K562 (cell line): ENCODE measurements at regions not wholly inside any gene's neighbourhood (a gene's known extent, or its start where the extent isn't known, plus 50 kb on each side); places are given as distances from the start of the nearest gene placed in this dataset.
"Not testable (repeated sequence)": the region's sequence is repeated elsewhere in the genome, so short reads cannot be mapped to it uniquely, and the experiment has no call there.

Source experiments
- ATAC-seq: fragments of 200-7000 bp; cut with Tn5 transposase; 3 replicates; pipeline ENCODE4 v1.9.1; 2020; ENCODE audit warnings: moderate library complexity
- BruUV-seq: library from RNA; stranded (reverse); fragments of 400-500 nt; replicated peaks from 2 replicates; lab custom pipeline; 2021; lab: Mats Ljungman, UMichigan
- CTCF ChIA-PET: fragments of 300-600 bp; formaldehyde crosslinking; extraction: SDS; loops from one replicate; lab custom pipeline; 2021; ENCODE audit warnings: low intra/inter-chr PET ratio; lab: Yijun Ruan, JAX
- POLR2A ChIA-PET: fragments of 300-600, 350-650 bp; sonication (Branson Sonifier 250); formaldehyde crosslinking; extraction: SDS; loops from one replicate; lab custom pipeline; 2021; ENCODE audit warnings: antibody characterized with exemption, inconsistent platforms; lab: Yijun Ruan, JAX
- DNase-seq, 4 experiments: peaks; one replicate each; pipeline versions ENCODE4 v3.0.0 to v3.0.0-alpha.2; 2011 to 2018; ENCODE audit warnings: low spot score in 3 of 4, mixed read lengths in 3 of 4; ENCODE audit errors: extremely low read depth in 1 of 4
- FAIRE-seq: peaks from 2 replicates; lab custom pipeline; 2011; peaks lifted over from hg19 to GRCh38; lab: Jason Lieb, UNC
- H2AFZ ChIP-seq: 2 replicates; pipeline ENCODE4 v1.6.0; 2011; ENCODE audit warnings: low read depth, low read length, control low read depth, inconsistent platforms
- H3K27ac ChIP-seq: fragments of 200-600 bp; 3 replicates; pipeline ENCODE4 v1.8.0; 2011; ENCODE audit warnings: low read depth, mild to moderate bottlenecking, control low read depth, inconsistent platforms, low read length, moderate library complexity, mixed read lengths; ENCODE audit errors: extremely low read depth
- H3K27me3 ChIP-seq, 2 experiments: fragments of 300-600 bp in 1 of 2; 2 replicates in 1 of 2; 3 replicates in 1 of 2; pipeline versions ENCODE4 v1.6.0 to v1.8.0; 2011; ENCODE audit warnings: inconsistent platforms in 2 of 2, low read length in 2 of 2, mild to moderate bottlenecking in 1 of 2, mixed read lengths in 1 of 2, moderate library complexity in 1 of 2; ENCODE audit not compliant: control insufficient read depth in 2 of 2, insufficient read depth in 2 of 2
- H3K36me3 ChIP-seq: fragments of 300-600 bp; 3 replicates; pipeline ENCODE4 v1.8.0; 2011; ENCODE audit warnings: mild to moderate bottlenecking, low read length, inconsistent platforms; ENCODE audit not compliant: control insufficient read depth, insufficient read depth
- H3K4me1 ChIP-seq, 2 experiments: fragments of 200-600 bp in 1 of 2; replicated peaks in 1 of 2; 2 replicates in 1 of 2; 3 replicates in 1 of 2; pipeline versions ENCODE4 v1.5.1 to v1.8.0; 2011; ENCODE audit warnings: inconsistent platforms in 2 of 2, low read length in 2 of 2, mild to moderate bottlenecking in 1 of 2, mixed read lengths in 1 of 2, moderate library complexity in 1 of 2; ENCODE audit not compliant: control insufficient read depth in 2 of 2, insufficient read depth in 2 of 2
- H3K4me2 ChIP-seq: 2 replicates; pipeline ENCODE4 v1.6.1; 2011; ENCODE audit warnings: low read length, control low read depth, inconsistent platforms, mixed read lengths; ENCODE audit not compliant: insufficient read depth
- H3K4me3 ChIP-seq: fragments of 200-600 bp; sonication (generic), shearing (Covaris generic); 2 replicates; pipeline ENCODE4 v1.5.1; 2016; ENCODE audit warnings: control low read depth, inconsistent platforms
- H3K79me2 ChIP-seq: fragments of 200-600 bp; 3 replicates; pipeline ENCODE4 v1.8.0; 2011; ENCODE audit warnings: low read length, inconsistent platforms; ENCODE audit not compliant: control insufficient read depth, insufficient read depth
- H3K9ac ChIP-seq, 2 experiments: 2 replicates each; pipeline versions ENCODE4 v1.6.0 to v1.6.1; 2011; ENCODE audit warnings: low read depth in 2 of 2, low read length in 2 of 2, control low read depth in 1 of 2, inconsistent platforms in 1 of 2, mild to moderate bottlenecking in 1 of 2, mixed read lengths in 1 of 2; ENCODE audit not compliant: insufficient read depth in 1 of 2
- H3K9me1 ChIP-seq: one replicate; pipeline ENCODE4 v1.6.0; 2011; ENCODE audit warnings: inconsistent platforms, mild to moderate bottlenecking, low read length, moderate library complexity; ENCODE audit not compliant: control insufficient read depth, insufficient read depth
- H3K9me3 ChIP-seq: replicated peaks from 2 replicates; pipeline ENCODE4 v1.5.1; 2011; ENCODE audit warnings: low read depth, low read length, inconsistent platforms; ENCODE audit not compliant: control insufficient read depth, insufficient read depth
- H4K20me1 ChIP-seq: replicated peaks from 2 replicates; pipeline ENCODE4 v1.6.1; 2011; ENCODE audit warnings: low read length, inconsistent platforms, mixed read lengths; ENCODE audit not compliant: control insufficient read depth, insufficient read depth
- BCOR ChIP-seq: fragments of 450-650 bp; IDR thresholded peaks from 2 replicates; pipeline ENCODE4 v1.6.1; 2016
- CEBPB ChIP-seq: fragments of 450-650 bp; IDR thresholded peaks from 2 replicates; pipeline ENCODE4 v1.6.1; 2016; ENCODE audit warnings: missing genetic modification characterization, missing compliant biosample characterization
- CEBPG ChIP-seq, 3 experiments: fragments of 200-800 bp in 1 of 3; sonication (Bioruptor generic) in 1 of 3; sonication (generic) in 1 of 3; formaldehyde crosslinking in 1 of 3; IDR thresholded peaks in 2 of 3; conservative IDR thresholded peaks in 1 of 3; 2 replicates each; pipeline versions ENCODE4 v1.6.1 to v1.8.0; 2016 to 2022; ENCODE audit warnings: missing compliant biosample characterization in 2 of 3, missing genetic modification characterization in 2 of 3, mild to moderate bottlenecking in 1 of 3, missing genetic modification reagents in 1 of 3
- GATA2 ChIP-seq: sonication (generic); formaldehyde crosslinking; IDR thresholded peaks from 2 replicates; pipeline ENCODE4 v1.4.0; 2020; ENCODE audit warnings: mild to moderate bottlenecking, missing genetic modification reagents
- IRF2 ChIP-seq: sonication (generic); formaldehyde crosslinking; IDR thresholded peaks from 2 replicates; pipeline ENCODE4 v1.8.1; 2022; ENCODE audit warnings: mild to moderate bottlenecking, missing genetic modification reagents
- KDM4B ChIP-seq, 2 experiments: fragments of 450-650 bp in 1 of 2; sonication (generic) in 1 of 2; IDR thresholded peaks; 2 replicates each; pipeline ENCODE4 v1.6.1; 2016 to 2017; ENCODE audit warnings: borderline replicate concordance in 2 of 2, antibody characterized with exemption in 1 of 2, low read depth in 1 of 2, mild to moderate bottlenecking in 1 of 2
- MAFG ChIP-seq: fragments of 450-650 bp; conservative IDR thresholded peaks from 2 replicates; pipeline ENCODE4 v1.6.1; 2016; ENCODE audit warnings: missing genetic modification characterization, missing compliant biosample characterization
- MEIS2 ChIP-seq: fragments of 450-650 bp; IDR thresholded peaks from 2 replicates; pipeline ENCODE4 v1.6.1; 2014; ENCODE audit warnings: mild to moderate bottlenecking; ENCODE audit not compliant: partially characterized antibody
- PPARD ChIP-seq: fragments of 250-450 bp; sonication (Bioruptor Pico); IDR thresholded peaks from 2 replicates; pipeline ENCODE4 v1.8.0; 2022; ENCODE audit warnings: inconsistent platforms, mild to moderate bottlenecking, moderate library complexity
- SIRT6 ChIP-seq: IDR thresholded peaks from one replicate; pipeline ENCODE4 v1.6.1; 2012; ENCODE audit warnings: low read depth, mild to moderate bottlenecking, control low read depth, inconsistent platforms, low read length, moderate library complexity
- ZBTB1 ChIP-seq: sonication (generic); formaldehyde crosslinking; IDR thresholded peaks from 2 replicates; pipeline ENCODE4 v1.8.1; 2023; ENCODE audit warnings: missing genetic modification reagents, low read depth, mild to moderate bottlenecking, borderline replicate concordance
- ZBTB8A ChIP-seq: fragments of 450-650 bp; IDR thresholded peaks from 2 replicates; pipeline ENCODE4 v1.6.1; 2018; ENCODE audit warnings: mild to moderate bottlenecking, moderate library complexity; ENCODE audit not compliant: partially characterized antibody
- ZNF146 ChIP-seq: IDR thresholded peaks from one replicate; pipeline ENCODE4 v1.6.1; 2018; ENCODE audit warnings: missing compliant biosample characterization; ENCODE audit not compliant: unreplicated experiment
- ZNF75A ChIP-seq: fragments of 450-650 bp; formaldehyde crosslinking; IDR thresholded peaks from 2 replicates; pipeline ENCODE4 v1.4.0; 2020; ENCODE audit warnings: mild to moderate bottlenecking
- WGBS: fragments of 100-300 bp; shearing (Covaris generic); methylation state at CpG from one replicate; pipeline ENCODE4 v1.1.6; 2016; ENCODE audit warnings: low coverage, mixed read lengths; ENCODE audit not compliant: insufficient coverage; ENCODE audit errors: missing lambda C conversion rate; 5-methylcytosine and 5-hydroxymethylcytosine counted together
- in situ Hi-C: fragments of 300-500 bp; cut with MboI; formaldehyde crosslinking; loops from 4 replicates; pipeline ENCODE4 v1.15.0; 2018; ENCODE audit warnings: inconsistent platforms, mixed read lengths
- intact Hi-C: fragments of 100-400 bp; cut with micrococcal nuclease; formaldehyde crosslinking; loops from 2 replicates; pipeline ENCODE4 v1.14.2; 2022

DNA sequence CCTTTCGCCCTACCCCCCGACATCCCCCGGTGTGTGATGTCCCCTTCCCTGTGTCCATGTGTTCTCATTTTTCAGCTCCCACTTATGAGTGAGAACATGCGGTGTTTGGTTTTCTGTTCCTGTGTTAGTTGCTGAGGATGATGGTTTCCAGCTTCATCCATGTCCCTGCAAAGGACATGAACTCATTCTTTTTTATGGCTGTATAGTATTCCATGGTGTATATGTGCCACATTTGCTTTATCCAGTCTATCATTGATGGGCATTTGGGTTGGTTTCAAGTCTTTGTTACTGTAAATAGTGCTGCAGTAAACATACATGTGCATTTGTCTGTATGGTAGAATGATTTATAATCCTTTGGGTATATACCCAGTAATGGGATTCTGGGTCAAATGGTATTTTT lies 392.1 kb downstream of the UTRN start:
- H3K27me3 ChIP-seq, ATAC-seq, intact Hi-C loops, H3K4me2 ChIP-seq: not testable (repeated sequence)
- TF ChIP-seq ZNF146: peak; percentile 64
- TF ChIP-seq, all 486 proteins: peak for 1; not testable (repeated sequence) for 485
- in situ Hi-C loops, H3K9ac ChIP-seq, H2AFZ ChIP-seq, CTCF ChIA-PET, DNase-seq, BruUV-seq, POLR2A ChIA-PET, H3K9me1 ChIP-seq, FAIRE-seq, H3K36me3 ChIP-seq, H3K27ac ChIP-seq, H3K4me3 ChIP-seq, H3K79me2 ChIP-seq, H3K9me3 ChIP-seq, H3K4me1 ChIP-seq, H4K20me1 ChIP-seq: not testable (repeated sequence)
- 89% methylated on average over 4 of the region's 4 CpGs for WGBS

DNA sequence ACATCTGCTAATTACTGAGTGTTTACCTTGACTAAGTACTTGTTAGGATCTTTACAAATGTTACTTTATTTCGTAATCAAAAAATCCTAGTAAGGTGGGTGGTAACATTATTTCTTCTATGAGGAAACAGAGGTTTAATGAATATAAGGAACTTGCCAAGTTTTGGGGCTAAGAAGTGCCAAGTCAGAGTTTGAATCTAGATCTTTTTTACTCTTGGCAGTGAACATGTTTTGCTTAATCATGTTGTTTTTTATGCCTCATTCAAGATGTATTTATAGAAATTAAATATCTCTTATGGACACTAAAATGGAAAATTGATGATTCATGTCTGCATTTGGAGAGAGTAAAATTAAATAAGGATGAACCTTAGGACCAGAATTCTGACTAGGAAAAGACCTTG lies 393.7 kb downstream of the UTRN start:
- Histone ChIP-seq H3K4me3 (no peak overlapping the region), H3K9me3 (no peaks in the 10 kb centered on the region), H3K9me1 (no peaks in the 10 kb centered on the region), H3K27me3 (no peaks in the 10 kb centered on the region), H4K20me1 (no peaks in the 10 kb centered on the region), H3K9ac (no peak overlapping the region), H3K4me1 (no peaks in the 10 kb centered on the region), H2AFZ (no peak overlapping the region), H3K27ac (no peak overlapping the region), H3K4me2 (no peak overlapping the region), H3K79me2 (no peaks in the 10 kb centered on the region), H3K36me3 (no peaks in the 10 kb centered on the region)
- ChIA-PET POLR2A (no interaction called here), CTCF (no interaction called here)
- no TSS peak for BruUV-seq
- 34% methylated on average over 1 of the region's 1 CpG for WGBS
- intact Hi-C loops: no loop called here
- TF ChIP-seq BCOR: no peak
- TF ChIP-seq SIRT6: no peak
- no peak for TF ChIP-seq ZBTB1 (CRISPR knock-in tag)
- TF ChIP-seq ZBTB8A: no peak
- TF ChIP-seq KDM4B (IDR thresholded peaks at IDR 0.05; ENCODE audit: borderline replicate concordance in 2 of 2, low read depth in 1 of 2): no peak
- TF ChIP-seq ZNF75A (CRISPR knock-in tag): no peak
- no peak for TF ChIP-seq IRF2 (CRISPR knock-in tag)
- no peak for TF ChIP-seq CEBPG (CRISPR knock-in tag; IDR thresholded peaks at IDR 0.05)
- peak in 1 of 2 experiments; percentile 65; a peak in 1 of 4 replicates for TF ChIP-seq CEBPG (tag; conservative IDR thresholded peaks at IDR 0.05 in 1 of 2, IDR thresholded peaks at IDR 0.05 in 1 of 2)
- no peak for TF ChIP-seq GATA2 (CRISPR knock-in tag)
- TF ChIP-seq MAFG (tag): 0 out of 2 replicates have a peak, but pooled peaks have one; percentile 48
- TF ChIP-seq MEIS2: no peak
- TF ChIP-seq CEBPB (tag): peak; percentile 64
- TF ChIP-seq PPARD (CRISPR knock-in tag): no peak
- FAIRE-seq: no peak
- ATAC-seq: no peak
- DNase-seq: no peak
- in situ Hi-C loops: no loop called here
